ENCODE measurements at regions not wholly inside any gene's neighbourhood (a gene's known extent, or its start where the extent isn't known, plus 50 kb on each side); places are given as distances from the start of the nearest gene placed in this dataset.

GRCh38 chr5:99866740-99867139 lies 668.4 kb upstream of the FAM174A start:
- ChIA-PET POLR2A (no interaction called here), CTCF (no interaction called here), RAD21 (ENCODE audit: low non-redundant PET in 1 of 2, low total read pairs in 2 of 2, uncharacterized antibody in 2 of 2, unreplicated experiment in 2 of 2) (no interaction called here)
- Histone ChIP-seq H3K9ac (ENCODE audit: low read length) (no peak overlapping the region), H3K9me3 (ENCODE audit: control insufficient read depth in 1 of 2, insufficient read depth in 1 of 2, low read depth in 1 of 2, low read length in 2 of 2) (no peaks in the 10 kb centered on the region), H3K27me3 (ENCODE audit: insufficient read depth, low read length) (0 out of 2 replicates have a peak, but pooled peaks cover 4% of the 10 kb centered on the region), H2AFZ (ENCODE audit: low read depth, low read length, poor library complexity, severe bottlenecking) (no peak overlapping the region), H3K9me2 (ENCODE audit: insufficient read depth) (no peaks in the 10 kb centered on the region), H3K27ac (ENCODE audit: low read depth, low read length) (no peak overlapping the region), H3K36me3 (ENCODE audit: control insufficient read depth in 1 of 2, insufficient read depth in 2 of 2, low read length in 2 of 2) (no peaks in the 10 kb centered on the region), H3K4me1 (ENCODE audit: control insufficient read depth in 1 of 2, insufficient read depth in 2 of 2, low read length in 2 of 2) (no peaks in the 10 kb centered on the region), H3K4me3 (replicated peaks in 1 of 2; ENCODE audit: low read depth in 1 of 2, low read length in 2 of 2) (no peak overlapping the region), H3K4me2 (ENCODE audit: low read length) (no peak overlapping the region), H4K20me1 (ENCODE audit: insufficient read depth) (no peaks in the 10 kb centered on the region), H3K79me2 (ENCODE audit: insufficient read depth, low read length) (no peaks in the 10 kb centered on the region)
- TF ChIP-seq POLR2AphosphoS5 (IDR thresholded peaks at IDR 0.05; ENCODE audit: low read depth, low read length) (no peak), RAD21 (IDR thresholded peaks at IDR 0.05; ENCODE audit: low read depth) (no peak), CEBPB (IDR thresholded peaks at IDR 0.05; ENCODE audit: low read depth) (no peak), ELF1 (IDR thresholded peaks at IDR 0.05; ENCODE audit: borderline replicate concordance, low read depth) (no peak), EZH2 (IDR thresholded peaks at IDR 0.05) (no peak), ATF3 (IDR thresholded peaks at IDR 0.05) (no peak), JUND (IDR thresholded peaks at IDR 0.05) (no peak), ZFX (IDR thresholded peaks at IDR 0.05) (no peak)
- TF ChIP-seq, protein P1, sequence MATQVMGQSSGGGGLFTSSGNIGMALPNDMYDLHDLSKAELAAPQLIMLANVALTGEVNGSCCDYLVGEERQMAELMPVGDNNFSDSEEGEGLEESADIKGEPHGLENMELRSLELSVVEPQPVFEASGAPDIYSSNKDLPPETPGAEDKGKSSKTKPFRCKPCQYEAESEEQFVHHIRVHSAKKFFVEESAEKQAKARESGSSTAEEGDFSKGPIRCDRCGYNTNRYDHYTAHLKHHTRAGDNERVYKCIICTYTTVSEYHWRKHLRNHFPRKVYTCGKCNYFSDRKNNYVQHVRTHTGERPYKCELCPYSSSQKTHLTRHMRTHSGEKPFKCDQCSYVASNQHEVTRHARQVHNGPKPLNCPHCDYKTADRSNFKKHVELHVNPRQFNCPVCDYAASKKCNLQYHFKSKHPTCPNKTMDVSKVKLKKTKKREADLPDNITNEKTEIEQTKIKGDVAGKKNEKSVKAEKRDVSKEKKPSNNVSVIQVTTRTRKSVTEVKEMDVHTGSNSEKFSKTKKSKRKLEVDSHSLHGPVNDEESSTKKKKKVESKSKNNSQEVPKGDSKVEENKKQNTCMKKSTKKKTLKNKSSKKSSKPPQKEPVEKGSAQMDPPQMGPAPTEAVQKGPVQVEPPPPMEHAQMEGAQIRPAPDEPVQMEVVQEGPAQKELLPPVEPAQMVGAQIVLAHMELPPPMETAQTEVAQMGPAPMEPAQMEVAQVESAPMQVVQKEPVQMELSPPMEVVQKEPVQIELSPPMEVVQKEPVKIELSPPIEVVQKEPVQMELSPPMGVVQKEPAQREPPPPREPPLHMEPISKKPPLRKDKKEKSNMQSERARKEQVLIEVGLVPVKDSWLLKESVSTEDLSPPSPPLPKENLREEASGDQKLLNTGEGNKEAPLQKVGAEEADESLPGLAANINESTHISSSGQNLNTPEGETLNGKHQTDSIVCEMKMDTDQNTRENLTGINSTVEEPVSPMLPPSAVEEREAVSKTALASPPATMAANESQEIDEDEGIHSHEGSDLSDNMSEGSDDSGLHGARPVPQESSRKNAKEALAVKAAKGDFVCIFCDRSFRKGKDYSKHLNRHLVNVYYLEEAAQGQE (IDR thresholded peaks at IDR 0.05; ENCODE audit: low read depth) = no peak
- BruUV-seq (replicated peaks) = no TSS peak
- intact Hi-C loops (cut with micrococcal nuclease) = no loop called here
- DNase-seq (ENCODE audit: low read depth, low spot score) = no peak
- ATAC-seq = no peak
